SK-N-SH treated with all-trans-retinoic acid at 6 μM for 48 hours (cell line): ENCODE measurements at regions not wholly inside any gene's neighbourhood (a gene's known extent, or its start where the extent isn't known, plus 50 kb on each side); places are given as distances from the start of the nearest gene placed in this dataset.

ENCODE experiments used
- CREB5 ChIP-seq: fragments of 250-450 bp; sonication (Bioruptor Pico); IDR thresholded peaks from 2 replicates; pipeline ENCODE4 v1.5.1; 2020; ENCODE audit warnings: low read depth, mild to moderate bottlenecking, moderate library complexity
- CSRNP3 ChIP-seq: fragments of 250-450 bp; sonication (Bioruptor Pico); IDR thresholded peaks from 2 replicates; pipeline ENCODE4 v1.5.1; 2021; ENCODE audit warnings: mild to moderate bottlenecking, moderate library complexity
- GLIS3 ChIP-seq: fragments of 250-450 bp; sonication (Bioruptor Pico); IDR thresholded peaks from 2 replicates; pipeline ENCODE4 v1.5.0; 2020; ENCODE audit warnings: mild to moderate bottlenecking, moderate library complexity
- OSR1 ChIP-seq: fragments of 250-450 bp; sonication (Bioruptor Pico); IDR thresholded peaks from 2 replicates; pipeline ENCODE4 v1.8.0; 2022; ENCODE audit warnings: moderate library complexity, mild to moderate bottlenecking, inconsistent platforms
- PATZ1 ChIP-seq: fragments of 250-450 bp; sonication (Bioruptor Pico); IDR thresholded peaks from 2 replicates; pipeline ENCODE4 v1.8.0; 2020; ENCODE audit warnings: mild to moderate bottlenecking, moderate library complexity, borderline replicate concordance
- POU6F1 ChIP-seq: fragments of 250-450 bp; sonication (Bioruptor Pico); IDR thresholded peaks from 2 replicates; pipeline ENCODE4 v1.8.0; 2021; ENCODE audit warnings: low read depth, mild to moderate bottlenecking, moderate library complexity, borderline replicate concordance
- PPARA ChIP-seq: fragments of 250-450 bp; sonication (Bioruptor Pico); IDR thresholded peaks from 2 replicates; pipeline ENCODE4 v1.5.0; 2020; ENCODE audit warnings: mild to moderate bottlenecking, borderline replicate concordance
- RARB ChIP-seq: fragments of 250-450 bp; sonication (Bioruptor Pico); IDR thresholded peaks from 2 replicates; pipeline ENCODE4 v1.8.0; 2021; ENCODE audit warnings: mild to moderate bottlenecking, moderate library complexity
- ZFP30 ChIP-seq: fragments of 450-650 bp; formaldehyde crosslinking; IDR thresholded peaks from 2 replicates; pipeline ENCODE4 v1.5.0; 2022; ENCODE audit warnings: mild to moderate bottlenecking, moderate library complexity
- ZNF70 ChIP-seq: fragments of 450-650 bp; formaldehyde crosslinking; IDR thresholded peaks from 2 replicates; pipeline ENCODE4 v1.5.0; 2020; ENCODE audit warnings: mild to moderate bottlenecking, moderate library complexity

DNA sequence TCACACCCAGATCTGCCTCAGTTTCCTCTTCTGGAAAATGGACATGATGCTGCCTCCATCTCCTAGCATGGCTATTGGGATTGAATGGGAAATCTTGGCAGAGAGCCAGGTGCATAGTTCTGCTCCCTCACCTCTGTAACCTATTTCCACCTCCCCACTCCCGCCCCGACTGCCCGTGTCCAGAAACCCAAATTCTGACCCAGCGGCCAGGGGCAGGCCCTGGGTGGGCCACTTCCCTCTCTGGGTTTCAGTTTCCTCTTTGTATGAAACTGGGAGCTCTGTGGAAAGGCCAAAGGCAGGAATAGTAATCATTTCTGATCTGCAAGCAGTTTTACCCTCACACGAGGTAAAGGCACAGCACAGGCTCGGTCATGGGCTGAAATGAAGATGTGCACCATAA is 74.1 kb upstream of the DUSP5 start:
- TF ChIP-seq RARB (CRISPR knock-in tag) (no peak), CSRNP3 (CRISPR knock-in tag) (no peak), POU6F1 (CRISPR knock-in tag) (no peak), ZFP30 (CRISPR knock-in tag) (no peak), PATZ1 (no peak), OSR1 (CRISPR knock-in tag) (no peak), ZNF70 (CRISPR knock-in tag) (no peak), GLIS3 (CRISPR knock-in tag) (no peak), PPARA (CRISPR knock-in tag) (no peak), CREB5 (CRISPR knock-in tag) (no peak)
